ENCODE measurements at regions not wholly inside any gene's neighbourhood (a gene's known extent, or its start where the extent isn't known, plus 50 kb on each side); places are given as distances from the start of the nearest gene placed in this dataset.

DNA sequence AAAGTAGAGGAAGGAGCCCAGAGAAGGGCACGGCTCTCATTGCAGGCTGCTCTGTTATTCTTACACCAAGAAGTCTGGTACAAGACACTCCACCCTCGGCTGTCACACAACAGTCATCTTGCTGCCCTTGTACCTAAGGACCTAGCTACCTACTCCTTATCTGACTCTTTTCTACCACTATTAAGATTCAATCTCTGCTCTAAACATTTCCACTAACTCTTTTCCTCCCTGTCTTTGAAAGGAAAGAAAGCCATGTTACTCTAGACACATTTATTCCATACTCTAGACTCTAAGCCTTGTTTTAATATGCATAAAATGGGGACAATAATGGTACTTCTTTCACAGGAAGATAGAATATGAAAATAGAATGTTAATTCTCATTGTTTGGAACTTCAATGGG, 73.3 kb upstream of the C3orf49 start:
- TF ChIP-seq MIER3 (CRISPR knock-in tag; IDR thresholded peaks at IDR 0.05; ENCODE audit: borderline replicate concordance) (no peak), FOXJ3 (CRISPR knock-in tag; IDR thresholded peaks at IDR 0.05; ENCODE audit: borderline replicate concordance) (no peak), ZNF274 (CRISPR knock-in tag; IDR thresholded peaks at IDR 0.05) (no peak), ZBTB7A (CRISPR knock-in tag; IDR thresholded peaks at IDR 0.05) (no peak), POLR2A (IDR thresholded peaks at IDR 0.05; ENCODE audit: insufficient read depth in 1 of 2, low read depth in 2 of 2, low read length in 2 of 2) (no peak)
- TF ChIP-seq, protein P1, sequence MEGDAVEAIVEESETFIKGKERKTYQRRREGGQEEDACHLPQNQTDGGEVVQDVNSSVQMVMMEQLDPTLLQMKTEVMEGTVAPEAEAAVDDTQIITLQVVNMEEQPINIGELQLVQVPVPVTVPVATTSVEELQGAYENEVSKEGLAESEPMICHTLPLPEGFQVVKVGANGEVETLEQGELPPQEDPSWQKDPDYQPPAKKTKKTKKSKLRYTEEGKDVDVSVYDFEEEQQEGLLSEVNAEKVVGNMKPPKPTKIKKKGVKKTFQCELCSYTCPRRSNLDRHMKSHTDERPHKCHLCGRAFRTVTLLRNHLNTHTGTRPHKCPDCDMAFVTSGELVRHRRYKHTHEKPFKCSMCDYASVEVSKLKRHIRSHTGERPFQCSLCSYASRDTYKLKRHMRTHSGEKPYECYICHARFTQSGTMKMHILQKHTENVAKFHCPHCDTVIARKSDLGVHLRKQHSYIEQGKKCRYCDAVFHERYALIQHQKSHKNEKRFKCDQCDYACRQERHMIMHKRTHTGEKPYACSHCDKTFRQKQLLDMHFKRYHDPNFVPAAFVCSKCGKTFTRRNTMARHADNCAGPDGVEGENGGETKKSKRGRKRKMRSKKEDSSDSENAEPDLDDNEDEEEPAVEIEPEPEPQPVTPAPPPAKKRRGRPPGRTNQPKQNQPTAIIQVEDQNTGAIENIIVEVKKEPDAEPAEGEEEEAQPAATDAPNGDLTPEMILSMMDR (CRISPR knock-in tag; IDR thresholded peaks at IDR 0.05) = no peak
- TF ChIP-seq, protein P2, sequence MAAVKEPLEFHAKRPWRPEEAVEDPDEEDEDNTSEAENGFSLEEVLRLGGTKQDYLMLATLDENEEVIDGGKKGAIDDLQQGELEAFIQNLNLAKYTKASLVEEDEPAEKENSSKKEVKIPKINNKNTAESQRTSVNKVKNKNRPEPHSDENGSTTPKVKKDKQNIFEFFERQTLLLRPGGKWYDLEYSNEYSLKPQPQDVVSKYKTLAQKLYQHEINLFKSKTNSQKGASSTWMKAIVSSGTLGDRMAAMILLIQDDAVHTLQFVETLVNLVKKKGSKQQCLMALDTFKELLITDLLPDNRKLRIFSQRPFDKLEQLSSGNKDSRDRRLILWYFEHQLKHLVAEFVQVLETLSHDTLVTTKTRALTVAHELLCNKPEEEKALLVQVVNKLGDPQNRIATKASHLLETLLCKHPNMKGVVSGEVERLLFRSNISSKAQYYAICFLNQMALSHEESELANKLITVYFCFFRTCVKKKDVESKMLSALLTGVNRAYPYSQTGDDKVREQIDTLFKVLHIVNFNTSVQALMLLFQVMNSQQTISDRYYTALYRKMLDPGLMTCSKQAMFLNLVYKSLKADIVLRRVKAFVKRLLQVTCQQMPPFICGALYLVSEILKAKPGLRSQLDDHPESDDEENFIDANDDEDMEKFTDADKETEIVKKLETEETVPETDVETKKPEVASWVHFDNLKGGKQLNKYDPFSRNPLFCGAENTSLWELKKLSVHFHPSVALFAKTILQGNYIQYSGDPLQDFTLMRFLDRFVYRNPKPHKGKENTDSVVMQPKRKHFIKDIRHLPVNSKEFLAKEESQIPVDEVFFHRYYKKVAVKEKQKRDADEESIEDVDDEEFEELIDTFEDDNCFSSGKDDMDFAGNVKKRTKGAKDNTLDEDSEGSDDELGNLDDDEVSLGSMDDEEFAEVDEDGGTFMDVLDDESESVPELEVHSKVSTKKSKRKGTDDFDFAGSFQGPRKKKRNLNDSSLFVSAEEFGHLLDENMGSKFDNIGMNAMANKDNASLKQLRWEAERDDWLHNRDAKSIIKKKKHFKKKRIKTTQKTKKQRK (IDR thresholded peaks at IDR 0.05; ENCODE audit: low read length) = no peak
- TF ChIP-seq, protein P3, sequence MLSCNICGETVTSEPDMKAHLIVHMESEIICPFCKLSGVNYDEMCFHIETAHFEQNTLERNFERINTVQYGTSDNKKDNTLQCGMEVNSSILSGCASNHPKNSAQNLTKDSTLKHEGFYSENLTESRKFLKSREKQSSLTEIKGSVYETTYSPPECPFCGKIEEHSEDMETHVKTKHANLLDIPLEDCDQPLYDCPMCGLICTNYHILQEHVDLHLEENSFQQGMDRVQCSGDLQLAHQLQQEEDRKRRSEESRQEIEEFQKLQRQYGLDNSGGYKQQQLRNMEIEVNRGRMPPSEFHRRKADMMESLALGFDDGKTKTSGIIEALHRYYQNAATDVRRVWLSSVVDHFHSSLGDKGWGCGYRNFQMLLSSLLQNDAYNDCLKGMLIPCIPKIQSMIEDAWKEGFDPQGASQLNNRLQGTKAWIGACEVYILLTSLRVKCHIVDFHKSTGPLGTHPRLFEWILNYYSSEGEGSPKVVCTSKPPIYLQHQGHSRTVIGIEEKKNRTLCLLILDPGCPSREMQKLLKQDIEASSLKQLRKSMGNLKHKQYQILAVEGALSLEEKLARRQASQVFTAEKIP (CRISPR knock-in tag; IDR thresholded peaks at IDR 0.05; ENCODE audit: borderline replicate concordance) = no peak

Data from HepG2 (cell line).